ENCODE measurements at regions not wholly inside any gene's neighbourhood (a gene's known extent, or its start where the extent isn't known, plus 50 kb on each side); places are given as distances from the start of the nearest gene placed in this dataset.

- no peak for TF ChIP-seq CTCF (CRISPR knock-in tag; IDR thresholded peaks at IDR 0.05)
- no peak for TF ChIP-seq ZNF619 (CRISPR knock-in tag; IDR thresholded peaks at IDR 0.05)
- no peak for TF ChIP-seq EP300 (IDR thresholded peaks at IDR 0.05; ENCODE audit: low read depth in 2 of 2, low read length in 2 of 2)
- no peak for TF ChIP-seq EP300 (CRISPR knock-in tag; IDR thresholded peaks at IDR 0.05; ENCODE audit: borderline replicate concordance)
- TF ChIP-seq CCAR2 (optimal IDR thresholded peaks at IDR 0.05; ENCODE audit: low read depth, low read length), result no peak
- TF ChIP-seq ZNF770 (CRISPR knock-in tag; IDR thresholded peaks at IDR 0.05), result no peak
- TF ChIP-seq KDM5A (IDR thresholded peaks at IDR 0.05; ENCODE audit: borderline replicate concordance, low read length), result no peak
- no peak for TF ChIP-seq ZFP41 (CRISPR knock-in tag; IDR thresholded peaks at IDR 0.05; ENCODE audit: borderline replicate concordance)
- no peak for TF ChIP-seq FOXP4 (CRISPR knock-in tag; IDR thresholded peaks at IDR 0.05)
- no peak for TF ChIP-seq ZXDC (CRISPR knock-in tag; IDR thresholded peaks at IDR 0.05)
- no peak for TF ChIP-seq ARHGAP35 (CRISPR knock-in tag; IDR thresholded peaks at IDR 0.05; ENCODE audit: borderline replicate concordance)
These were observed 1030.9 kb downstream of the NAALADL2 start for GRCh38 chr3:175890066-175890465.
